Medulla oblongata (tissue), 1 donor: ENCODE measurements at regions not wholly inside any gene's neighbourhood (a gene's known extent, or its start where the extent isn't known, plus 50 kb on each side); places are given as distances from the start of the nearest gene placed in this dataset.
"Not testable (repeated sequence)": the region's sequence is repeated elsewhere in the genome, so short reads cannot be mapped to it uniquely, and the experiment has no call there.

Source experiments
- DNase-seq: peaks from one replicate; pipeline ENCODE4 v3.0.0-alpha.2; 2015; ENCODE audit errors: extremely low spot score

GRCh38 chr15:87752250-87752951 lies 504.1 kb downstream of the NTRK3 start:
- no peak for DNase-seq

DNA sequence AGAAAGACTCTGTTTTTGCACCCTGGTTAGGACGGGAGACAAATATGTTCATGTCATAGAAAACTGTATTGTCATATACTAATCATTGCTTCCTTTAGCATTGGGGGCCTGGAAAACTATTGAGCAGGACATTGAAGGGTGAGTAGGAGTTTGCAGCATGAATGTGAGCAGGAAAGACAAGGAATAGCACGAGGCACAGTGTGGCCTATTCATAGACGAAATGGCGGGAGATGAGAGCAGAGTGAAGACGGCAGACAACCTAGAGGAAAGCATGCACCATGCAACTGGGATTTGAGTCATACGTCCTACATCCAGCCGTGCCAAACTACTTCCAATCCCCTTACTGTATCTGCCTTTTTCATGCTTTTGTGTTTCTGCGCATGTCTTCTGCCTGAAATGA lies 508.1 kb downstream of the NTRK3 start:
- no peak for DNase-seq

- no peak for DNase-seq
Measured at GRCh38 chr15:87747087-87747486, 509.5 kb downstream of the NTRK3 start.

DNA sequence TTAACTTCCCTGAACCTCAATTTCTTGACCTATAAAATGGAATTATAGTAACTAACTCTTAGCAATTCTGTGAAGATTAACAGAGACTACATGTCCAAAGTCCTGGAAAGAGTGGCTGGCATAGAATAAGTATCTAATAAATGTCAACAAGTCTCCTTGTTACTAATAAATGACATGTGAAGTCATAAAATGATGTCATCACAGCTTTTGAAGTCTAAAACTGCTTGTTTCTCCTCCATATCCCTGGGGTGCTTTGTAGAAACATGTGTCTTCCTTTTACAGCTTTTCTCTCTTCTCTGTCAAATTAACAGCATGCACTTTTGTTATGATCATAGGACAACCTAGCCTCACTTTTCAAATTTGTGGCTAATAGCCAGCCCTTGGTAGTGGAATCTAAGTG lies 510.2 kb downstream of the NTRK3 start:
- no peak for DNase-seq

DNA sequence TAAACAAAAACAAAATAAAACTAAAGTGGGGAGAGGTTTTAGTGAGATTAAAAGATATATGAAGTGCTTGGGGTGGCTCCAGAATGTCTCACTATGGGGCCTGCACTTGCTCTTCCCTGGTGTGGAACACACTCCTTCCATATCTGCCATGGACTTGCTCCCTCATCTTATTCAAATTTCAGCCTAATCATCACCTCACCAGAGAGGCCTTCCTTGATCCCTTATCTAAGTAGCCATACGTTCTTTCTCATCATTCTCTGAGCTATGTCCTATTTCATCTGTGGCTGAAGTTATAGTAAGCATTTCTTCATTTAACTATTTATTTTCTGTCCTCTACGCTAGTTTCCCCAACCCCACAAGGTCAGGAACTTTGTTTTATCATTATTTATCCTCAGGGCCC lies 511.7 kb downstream of the NTRK3 start:
- DNase-seq = no peak

- DNase-seq = no peak
Measured at GRCh38 chr15:87743562-87743961, 513.0 kb downstream of the NTRK3 start.

- DNase-seq = no peak
Measured at GRCh38 chr15:87741350-87741749, 515.2 kb downstream of the NTRK3 start.

- DNase-seq = no peak
Measured at GRCh38 chr15:87740655-87741344, 515.7 kb downstream of the NTRK3 start.

- DNase-seq = no peak
Measured at GRCh38 chr15:87739866-87740265, 516.7 kb downstream of the NTRK3 start.

DNA sequence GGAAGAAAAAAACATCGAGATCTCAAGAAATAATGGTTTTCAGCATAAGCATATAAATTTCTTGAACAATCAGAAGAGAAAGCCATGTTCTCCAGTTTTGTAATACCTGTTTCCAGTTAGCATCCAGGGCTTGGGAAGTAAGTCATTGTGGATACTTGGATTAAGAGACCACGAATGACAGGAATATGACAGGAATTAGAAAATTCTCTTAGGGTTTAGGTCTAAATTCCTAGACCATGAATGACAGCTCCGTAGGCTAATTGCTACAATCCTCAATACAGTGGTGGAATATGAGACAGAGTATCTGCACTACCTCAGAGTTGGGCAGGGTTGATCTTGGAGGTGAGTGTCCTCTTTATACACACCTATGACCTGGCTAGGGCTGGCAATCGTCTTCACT lies 517.5 kb downstream of the NTRK3 start:
- DNase-seq = no peak

- not testable (repeated sequence) for DNase-seq
Measured at GRCh38 chr15:87737460-87737859, 519.1 kb downstream of the NTRK3 start.

DNA sequence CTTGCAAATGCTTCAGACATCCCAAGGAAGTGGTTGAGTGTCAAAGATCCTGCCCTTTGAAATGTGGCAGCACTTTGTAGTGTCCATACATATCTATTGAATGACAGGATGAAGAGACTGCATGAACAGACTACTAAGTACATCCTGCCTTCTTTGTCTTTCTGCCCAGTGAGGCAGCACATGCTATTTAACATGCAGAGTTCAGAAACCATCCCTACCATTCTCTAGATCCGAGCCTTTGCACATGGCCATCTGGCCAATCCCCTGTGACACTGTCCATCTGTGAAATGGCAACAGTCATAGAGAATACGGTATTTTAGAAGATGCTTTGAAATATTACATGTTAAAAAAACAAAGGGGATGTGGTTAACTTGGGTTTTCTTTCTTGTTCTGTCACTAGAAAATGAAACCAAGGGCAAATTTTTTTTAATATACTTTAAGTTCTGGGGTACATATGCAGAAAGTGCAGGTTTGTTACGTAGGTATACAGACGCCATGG lies 519.6 kb downstream of the NTRK3 start:
- DNase-seq = no peak

- DNase-seq = no peak
Measured at GRCh38 chr15:87736401-87736800, 520.1 kb downstream of the NTRK3 start.

DNA sequence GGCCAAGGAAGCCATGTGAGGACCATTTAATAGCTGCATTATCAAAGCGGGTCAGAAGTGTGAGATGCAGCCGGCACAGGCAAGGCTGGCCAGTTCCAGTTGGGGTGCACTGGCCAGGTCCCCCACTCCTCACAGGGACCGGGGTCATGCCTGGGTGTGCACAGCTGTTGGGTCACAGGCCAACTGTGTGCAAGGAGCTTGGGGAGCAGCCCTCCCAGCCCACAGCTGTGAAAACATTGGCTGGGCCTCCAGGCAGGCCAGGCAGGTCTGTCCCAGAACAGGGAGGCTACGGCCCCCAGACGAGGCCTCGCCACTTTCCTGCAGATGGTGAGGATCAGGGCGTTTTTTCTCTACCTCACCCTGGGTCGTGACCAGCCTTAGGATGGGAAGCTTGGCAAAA lies 521.0 kb downstream of the NTRK3 start:
- no peak for DNase-seq

DNA sequence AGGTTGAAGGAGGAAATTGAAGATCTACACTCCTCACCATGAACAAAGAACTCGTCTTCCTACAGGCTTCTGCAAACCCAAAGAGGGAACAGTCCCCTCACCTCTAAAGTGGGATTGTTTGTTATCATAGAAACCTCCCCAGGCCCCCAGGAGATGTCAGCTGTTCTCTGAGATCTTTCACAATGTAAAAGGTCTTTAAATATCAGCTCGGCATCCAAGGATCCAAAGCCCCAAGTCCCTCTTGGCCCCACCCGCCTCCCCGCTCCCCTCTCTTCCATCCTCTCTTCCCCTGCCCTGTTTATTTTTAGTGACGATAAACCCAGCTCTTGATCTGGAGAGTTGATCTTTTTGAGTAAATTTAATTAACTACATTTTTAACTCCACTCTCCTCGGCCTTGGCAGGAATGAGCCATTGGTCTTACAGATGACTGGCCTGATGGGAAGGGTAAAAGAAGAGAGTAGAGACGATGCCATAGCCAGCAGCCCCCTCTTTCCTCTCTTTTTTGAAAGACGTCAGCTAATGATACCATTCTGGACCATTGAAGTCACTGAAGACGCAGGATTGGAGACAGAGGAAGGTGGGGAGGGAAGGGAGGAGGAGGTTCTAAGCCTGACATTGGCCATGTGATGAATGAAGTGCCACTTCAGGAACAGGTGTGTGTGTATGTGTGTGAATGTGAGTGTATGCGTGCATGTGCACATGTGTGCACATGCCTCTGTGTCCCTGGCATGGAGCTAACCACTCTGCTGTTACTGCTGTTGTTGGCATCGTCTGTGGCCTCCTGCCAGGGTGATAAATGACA lies 521.8 kb downstream of the NTRK3 start:
- no peak for DNase-seq

DNA sequence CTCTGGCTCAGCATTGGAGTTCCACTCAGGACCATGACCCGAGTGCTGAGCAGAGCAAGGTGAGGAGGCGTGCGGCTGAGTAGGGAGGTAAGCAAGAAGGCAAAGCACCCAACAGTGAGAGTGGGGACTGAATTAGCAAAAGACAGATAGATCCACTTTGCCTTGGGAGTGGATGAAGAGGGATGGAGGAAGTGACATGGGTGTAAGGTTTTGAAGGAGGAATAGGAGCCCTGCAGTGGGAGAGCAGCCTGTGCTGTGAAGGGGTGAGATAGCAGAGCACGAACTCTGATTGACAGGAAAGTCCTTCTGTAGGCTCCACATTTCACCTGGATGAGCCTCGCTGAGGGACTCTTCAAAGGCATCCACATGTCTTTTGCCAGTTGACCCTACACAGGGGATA lies 522.6 kb downstream of the NTRK3 start:
- no peak for DNase-seq

GRCh38 chr15:87733541-87733941 lies 523.0 kb downstream of the NTRK3 start:
- DNase-seq = no peak

- no peak for DNase-seq
Measured at GRCh38 chr15:87732976-87733375, 523.6 kb downstream of the NTRK3 start.

GRCh38 chr15:87731630-87732029 lies 524.9 kb downstream of the NTRK3 start:
- no peak for DNase-seq

DNA sequence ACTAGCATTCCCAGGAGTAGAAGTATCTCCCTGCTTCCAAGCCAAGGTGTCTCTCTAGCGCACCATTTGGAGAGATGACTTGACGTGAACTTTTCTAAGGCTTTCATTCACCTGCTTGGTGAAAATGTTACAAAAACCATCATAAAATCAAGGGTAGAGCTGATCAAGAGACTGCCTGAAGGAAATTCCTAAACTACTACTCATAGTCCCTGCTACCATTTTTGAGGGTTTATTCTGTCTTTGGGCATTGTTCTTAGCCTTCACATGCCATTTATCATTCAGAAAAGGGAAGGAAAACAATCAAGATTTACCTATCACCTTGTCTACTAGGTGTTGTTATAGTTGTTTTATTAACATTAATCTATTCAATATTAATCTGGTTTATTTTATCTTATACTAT lies 525.8 kb downstream of the NTRK3 start:
- no peak for DNase-seq

DNA sequence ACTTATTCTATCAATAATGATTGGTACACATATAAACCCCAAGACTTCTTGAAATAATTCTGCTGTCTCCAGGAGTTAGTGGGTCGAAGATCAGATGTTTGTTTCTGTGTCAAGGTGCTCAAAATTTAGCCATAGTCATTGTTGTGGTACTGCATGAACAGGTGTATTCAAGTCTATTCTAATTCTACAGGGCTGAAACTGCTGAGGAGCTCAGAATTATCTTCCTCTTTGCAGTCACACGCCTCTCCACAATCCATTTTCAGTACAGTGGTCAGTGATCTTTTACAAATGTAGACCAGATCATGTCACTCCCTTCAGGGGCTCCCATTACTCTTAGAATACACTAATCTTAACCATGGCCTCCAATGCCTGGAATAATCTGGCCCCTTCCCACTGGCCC lies 527.5 kb downstream of the NTRK3 start:
- DNase-seq = no peak

DNA sequence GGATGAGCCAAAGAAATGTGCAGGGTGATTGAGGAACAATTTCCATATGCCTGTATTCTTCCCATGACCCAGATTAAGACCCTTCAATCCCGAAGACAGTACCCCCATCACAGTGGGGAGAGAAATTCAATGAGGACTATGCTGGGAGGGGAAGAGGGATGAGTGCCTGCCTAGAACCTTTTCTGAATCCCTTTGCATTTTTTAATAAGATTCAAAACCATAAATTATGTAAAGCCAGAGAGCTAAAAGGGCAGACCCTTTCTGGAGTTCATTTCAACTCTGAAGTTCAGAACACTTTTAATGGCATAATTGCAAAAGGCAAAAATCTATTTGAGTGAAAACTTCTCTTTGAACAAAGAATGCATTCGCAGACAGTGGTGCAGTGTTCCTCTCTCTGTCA lies 529.5 kb downstream of the NTRK3 start:
- no peak for DNase-seq

- DNase-seq = no peak
Measured at GRCh38 chr15:87724330-87724729, 532.2 kb downstream of the NTRK3 start.
